Left lung (tissue), 4 donors: ENCODE measurements at regions not wholly inside any gene's neighbourhood (a gene's known extent, or its start where the extent isn't known, plus 50 kb on each side); places are given as distances from the start of the nearest gene placed in this dataset.
A peak's percentile ranks its signal among the peaks of the same experiment; 100 is the strongest.
"Not testable (repeated sequence)": the region's sequence is repeated elsewhere in the genome, so short reads cannot be mapped to it uniquely, and the experiment has no call there.

Experiments
- ATAC-seq: fragments of 200-7000 bp; cut with Tn5 transposase; one replicate; pipeline ENCODE4 v1.9.1; 2020; ENCODE audit warnings: moderate library complexity
- DNase-seq, 4 donors: peaks; one replicate each; pipeline ENCODE4 v3.0.0-alpha.2; 2013 to 2020
- H3K27ac ChIP-seq, 2 donors: fragments of 200-600 bp; sonication (generic) in 1 of 2; one replicate each; pipeline versions ENCODE4 v1.5.0 to v1.8.0; 2020 to 2021
- H3K27me3 ChIP-seq, 2 donors: fragments of 200-600 bp; sonication (generic) in 1 of 2; one replicate each; pipeline versions ENCODE4 v1.5.0 to v1.8.0; 2020 to 2021
- H3K36me3 ChIP-seq, 2 donors: fragments of 200-600 bp; sonication (generic) in 1 of 2; one replicate each; pipeline versions ENCODE4 v1.5.0 to v1.8.0; 2020 to 2021
- H3K4me1 ChIP-seq, 2 donors: fragments of 200-600 bp; one replicate each; pipeline ENCODE4 v1.8.0; 2021
- H3K4me3 ChIP-seq, 2 donors: fragments of 200-600 bp; sonication (generic) in 1 of 2; one replicate each; pipeline versions ENCODE4 v1.5.0 to v1.8.0; 2020 to 2021; ENCODE audit warnings: mild to moderate bottlenecking in 1 of 2
- H3K9me3 ChIP-seq, 2 donors: fragments of 200-600 bp; sonication (generic) in 1 of 2; one replicate each; pipeline versions ENCODE4 v1.5.0 to v1.8.0; 2020 to 2021
- CTCF ChIP-seq, 2 donors: fragments of 200-600 bp; sonication (generic) in 1 of 2; IDR thresholded peaks; one replicate each; pipeline versions ENCODE4 v1.5.0 to v1.8.0; 2021; ENCODE audit warnings: antibody characterized with exemption in 2 of 2
- intact Hi-C, 2 donors: fragments of 100-400 bp; cut with DNase I; formaldehyde crosslinking; loops; one replicate each; pipeline versions ENCODE4 v1.11.2 to v1.14.2; 2022
- donor health status: DM: no; HTN: yes; CAD: no.
- donor health status: DM: no; HTN: no; CAD: no.

DNA sequence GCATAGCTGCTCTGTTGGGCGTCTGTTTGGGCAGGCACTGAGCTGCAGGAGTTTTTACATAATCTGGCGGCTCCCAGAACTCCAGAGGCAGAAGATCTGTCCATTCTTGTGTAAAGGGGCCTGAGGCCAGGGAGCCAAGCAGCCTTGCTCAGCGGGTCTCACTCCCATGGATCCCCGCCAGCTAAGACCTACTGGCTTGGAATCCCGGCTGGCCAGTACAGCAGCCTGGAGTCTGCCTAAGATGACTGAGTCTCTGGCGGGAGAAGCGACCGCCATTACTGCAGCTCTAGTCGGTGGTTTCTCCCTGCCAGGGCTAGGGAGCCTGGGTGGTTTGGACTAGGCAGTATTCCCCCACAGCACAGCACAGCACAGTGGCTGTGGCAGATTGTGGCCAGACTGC lies 268.4 kb upstream of the SYNCRIP start:
- peaks cover 0 to 10% of the 10 kb centered on the region in 2 donors for H3K9me3 ChIP-seq
- no peak overlapping the region for H3K4me3 ChIP-seq
- H3K27me3 ChIP-seq: no peaks in the 10 kb centered on the region
- no peak overlapping the region for H3K27ac ChIP-seq
- intact Hi-C loops: no loop called here
- TF ChIP-seq CTCF (IDR thresholded peaks at IDR 0.05): no peak
- DNase-seq: no peak
- no peaks in the 10 kb centered on the region for H3K36me3 ChIP-seq
- ATAC-seq: no peak
- H3K4me1 ChIP-seq: no peaks in the 10 kb centered on the region

GRCh38 chr6:85908120-85908519 lies 265.4 kb upstream of the SYNCRIP start:
- ATAC-seq, H3K4me3 ChIP-seq, H3K4me1 ChIP-seq, H3K27me3 ChIP-seq, intact Hi-C loops, H3K27ac ChIP-seq, DNase-seq, H3K36me3 ChIP-seq, H3K9me3 ChIP-seq: not testable (repeated sequence)

- no peak for TF ChIP-seq CTCF (IDR thresholded peaks at IDR 0.05)
- H3K36me3 ChIP-seq: no peaks in the 10 kb centered on the region
- DNase-seq (no peak), ATAC-seq (no peak)
- peaks cover 0 to 8% of the 10 kb centered on the region in 2 donors for H3K9me3 ChIP-seq
- no peak overlapping the region for H3K27ac ChIP-seq
- H3K4me1 ChIP-seq: no peaks in the 10 kb centered on the region
- no peaks in the 10 kb centered on the region for H3K27me3 ChIP-seq
- H3K4me3 ChIP-seq: no peak overlapping the region
- intact Hi-C loops: no loop called here
Observed at GRCh38 chr6:85892346-85892745, 249.7 kb upstream of the SYNCRIP start.

- peaks cover 0 to 3% of the 10 kb centered on the region in 2 donors for H3K9me3 ChIP-seq
- TF ChIP-seq CTCF (IDR thresholded peaks at IDR 0.05): no peak
- H3K4me3 ChIP-seq: no peak overlapping the region
- no peaks in the 10 kb centered on the region for H3K4me1 ChIP-seq
- no peak overlapping the region for H3K27ac ChIP-seq
- H3K27me3 ChIP-seq: no peaks in the 10 kb centered on the region
- H3K36me3 ChIP-seq: no peaks in the 10 kb centered on the region
- no peak for DNase-seq
- no peak for ATAC-seq
- intact Hi-C loops: no loop called here
Observed at GRCh38 chr6:85887461-85887860, 244.8 kb upstream of the SYNCRIP start.

DNA sequence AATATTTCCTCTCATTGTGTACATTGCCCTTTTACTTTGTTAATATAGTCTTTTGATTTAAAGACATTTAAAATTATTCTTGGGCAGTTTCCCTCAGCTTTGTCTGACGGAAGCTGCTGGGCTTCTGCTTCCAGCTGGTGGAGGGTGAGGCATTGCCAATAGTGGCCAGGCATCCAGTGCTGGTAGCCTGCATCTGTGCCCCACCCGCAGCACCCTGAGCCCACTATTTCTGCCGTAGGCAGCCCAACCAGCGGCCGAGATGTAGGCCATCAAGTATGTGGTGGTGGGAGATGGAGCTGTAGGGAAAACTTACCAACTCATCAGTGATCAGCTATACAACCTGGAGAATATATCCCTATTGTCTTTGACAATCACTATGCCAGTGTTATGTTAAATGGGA lies 226.0 kb upstream of the SYNCRIP start:
- DNase-seq (peak in 1 of 4 donors; percentile 43), ATAC-seq (no peak)
- Histone ChIP-seq H3K9me3 (peaks cover 0 to 7% of the 10 kb centered on the region in 2 donors), H3K27ac (no peak overlapping the region), H3K4me3 (no peak overlapping the region), H3K36me3 (no peaks in the 10 kb centered on the region), H3K27me3 (no peaks in the 10 kb centered on the region), H3K4me1 (peaks cover 8 to 10% of the 10 kb centered on the region in 2 donors)
- no peak for TF ChIP-seq CTCF (IDR thresholded peaks at IDR 0.05)
- intact Hi-C loops: no loop called here

- Histone ChIP-seq H3K27ac (no peak overlapping the region), H3K4me1 (peaks cover 8 to 10% of the 10 kb centered on the region in 2 donors), H3K27me3 (no peaks in the 10 kb centered on the region), H3K4me3 (no peak overlapping the region), H3K9me3 (no peaks in the 10 kb centered on the region), H3K36me3 (no peaks in the 10 kb centered on the region)
- intact Hi-C loops: no loop called here
- TF ChIP-seq CTCF (IDR thresholded peaks at IDR 0.05): no peak
- peak in 2 of 4 donors; percentile 28 to 64 for DNase-seq
- no peak for ATAC-seq
Observed at GRCh38 chr6:85867595-85867994, 224.9 kb upstream of the SYNCRIP start.
